HG03039 (cell line): ENCODE measurements at regions not wholly inside any gene's neighbourhood (a gene's known extent, or its start where the extent isn't known, plus 50 kb on each side); places are given as distances from the start of the nearest gene placed in this dataset.

Experiments used
- ATAC-seq: cut with Tn5 transposase; IDR thresholded peaks from one replicate; pipeline ENCODE4 v1.9.1; 2021; ENCODE audit warnings: mild to moderate bottlenecking, moderate library complexity; ENCODE audit not compliant: unreplicated experiment

GRCh38 chr2:144086965-144087364 lies 433.0 kb downstream of the ZEB2 start:
- ATAC-seq, result no peak

DNA sequence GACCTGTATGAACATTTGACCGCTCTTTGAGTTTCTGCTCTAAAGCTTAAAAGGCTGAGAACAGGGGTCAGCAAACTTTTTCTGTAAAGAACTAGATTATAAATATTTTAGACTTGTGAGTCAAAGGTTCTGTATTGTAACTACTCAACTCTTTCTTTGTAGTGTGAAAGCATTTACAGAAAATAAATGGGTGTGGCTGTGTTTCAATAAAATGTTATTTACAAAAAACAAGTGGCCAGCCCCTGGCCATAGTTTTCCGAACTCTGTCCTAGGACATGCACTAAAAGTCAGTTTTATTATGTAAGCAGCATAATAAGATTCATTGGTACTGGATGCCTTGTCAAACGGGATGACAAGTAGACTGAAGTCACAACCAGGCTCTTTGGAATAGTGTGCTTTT lies 434.9 kb downstream of the ZEB2 start:
- no peak for ATAC-seq

- ATAC-seq, result no peak
Observed at GRCh38 chr2:144084114-144084661, 435.7 kb downstream of the ZEB2 start.

GRCh38 chr2:144083211-144083610 lies 436.7 kb downstream of the ZEB2 start:
- ATAC-seq, result no peak

- no peak for ATAC-seq
Observed at GRCh38 chr2:144082777-144083176, 437.1 kb downstream of the ZEB2 start.

GRCh38 chr2:144082327-144082726 lies 437.6 kb downstream of the ZEB2 start:
- no peak for ATAC-seq

DNA sequence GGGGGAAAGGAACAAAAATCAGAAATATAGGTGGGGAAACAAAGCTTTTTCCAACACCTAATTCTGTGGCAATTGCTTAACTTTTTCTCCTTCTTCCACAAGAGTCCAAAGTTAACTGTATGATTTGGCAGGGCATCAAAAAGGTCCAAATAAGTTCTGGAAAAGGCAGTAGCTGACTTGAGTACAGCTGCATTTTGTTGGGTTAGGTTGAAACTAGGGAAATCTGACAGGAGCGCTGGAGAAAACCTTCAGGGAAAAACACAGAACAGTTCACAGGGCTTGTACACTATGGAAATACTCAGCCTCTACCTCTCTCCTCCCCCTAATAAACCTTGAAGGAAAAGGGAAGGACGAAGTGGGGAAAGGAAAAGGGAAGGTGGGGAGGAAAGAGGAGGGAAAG lies 438.6 kb downstream of the ZEB2 start:
- ATAC-seq, result no peak

GRCh38 chr2:144079803-144080202 lies 440.1 kb downstream of the ZEB2 start:
- no peak for ATAC-seq

DNA sequence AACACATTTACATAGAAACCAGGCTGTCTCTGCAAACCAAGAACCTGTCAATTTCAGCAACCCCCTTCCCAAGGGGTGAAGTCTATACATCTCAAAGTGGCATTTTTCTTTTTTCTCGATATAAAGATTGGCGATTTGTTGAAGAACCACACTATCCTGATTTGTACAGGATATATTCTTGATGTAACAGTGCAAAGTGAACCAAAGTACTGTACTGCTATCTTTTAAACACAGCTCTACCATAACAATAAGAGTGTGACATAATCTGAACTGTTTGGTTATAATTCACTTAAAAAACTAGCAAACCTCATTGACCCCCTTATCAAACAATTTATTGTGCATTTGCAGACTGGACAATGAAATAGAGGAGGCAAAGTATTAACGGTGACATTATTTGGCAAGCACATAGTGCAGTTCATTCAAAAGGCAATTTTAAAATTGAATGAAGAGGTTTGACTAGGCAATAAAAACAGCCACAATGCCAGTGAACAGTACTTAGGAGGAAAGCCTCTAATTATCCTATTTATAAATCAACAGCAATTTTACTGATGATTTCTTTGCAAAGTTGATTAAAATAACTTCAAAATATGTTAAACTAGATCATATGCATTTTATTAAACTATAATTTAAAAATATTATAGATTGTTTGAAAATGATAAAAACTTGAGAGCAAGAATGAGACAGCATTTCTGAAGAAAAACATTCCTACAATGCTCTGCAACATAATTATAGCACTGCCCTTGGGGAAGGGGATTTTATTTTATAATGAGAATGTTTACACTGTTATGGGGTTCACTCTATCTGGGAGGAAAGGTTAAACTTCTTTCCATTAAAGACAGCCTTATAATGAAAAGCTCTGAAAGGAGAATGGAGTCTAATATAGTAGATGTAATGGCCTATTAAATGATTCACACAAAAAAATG lies 440.9 kb downstream of the ZEB2 start:
- ATAC-seq, result no peak

- no peak for ATAC-seq
Observed at GRCh38 chr2:144078106-144078505, 441.8 kb downstream of the ZEB2 start.

DNA sequence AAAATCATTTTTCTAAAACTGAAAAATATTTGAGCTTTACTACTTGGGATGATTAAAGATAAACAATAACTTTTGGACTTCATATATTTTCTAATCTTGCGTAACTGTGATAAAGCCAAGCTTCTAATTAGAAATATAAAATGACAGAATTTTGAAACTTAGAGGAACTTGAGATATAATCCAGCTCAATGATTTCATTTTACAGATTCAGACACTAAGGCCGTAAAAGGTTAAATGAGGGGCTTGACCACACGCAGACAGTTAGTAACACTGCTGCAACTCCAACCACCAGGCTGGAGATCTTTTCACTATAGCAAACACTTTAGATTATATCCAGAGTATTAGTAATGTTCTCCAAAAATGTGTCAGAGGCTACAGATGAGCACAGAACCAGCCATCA lies 445.5 kb downstream of the ZEB2 start:
- ATAC-seq, result no peak

GRCh38 chr2:144071461-144071860 lies 448.5 kb downstream of the ZEB2 start:
- no peak for ATAC-seq

DNA sequence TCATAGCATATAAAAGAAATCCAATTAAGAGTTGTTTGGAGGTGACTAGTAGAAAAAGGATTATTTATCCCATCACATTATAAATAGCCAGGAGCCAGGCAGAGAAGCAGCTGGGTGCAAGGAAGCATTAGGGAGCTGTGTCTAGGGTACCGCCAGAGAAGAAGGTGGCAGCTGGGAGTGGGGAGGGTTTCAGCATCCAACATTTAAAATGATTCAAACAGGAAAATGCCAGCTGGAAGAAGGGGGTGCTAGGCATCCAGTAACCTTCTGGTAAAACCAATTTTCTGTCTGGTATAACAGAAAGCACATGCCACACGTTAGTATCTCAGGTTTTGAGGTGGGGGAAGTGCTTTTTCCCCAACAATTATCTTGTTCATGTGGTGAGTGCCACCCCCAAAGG lies 452.4 kb downstream of the ZEB2 start:
- ATAC-seq, result no peak

GRCh38 chr2:144063602-144064001 lies 456.3 kb downstream of the ZEB2 start:
- no peak for ATAC-seq

DNA sequence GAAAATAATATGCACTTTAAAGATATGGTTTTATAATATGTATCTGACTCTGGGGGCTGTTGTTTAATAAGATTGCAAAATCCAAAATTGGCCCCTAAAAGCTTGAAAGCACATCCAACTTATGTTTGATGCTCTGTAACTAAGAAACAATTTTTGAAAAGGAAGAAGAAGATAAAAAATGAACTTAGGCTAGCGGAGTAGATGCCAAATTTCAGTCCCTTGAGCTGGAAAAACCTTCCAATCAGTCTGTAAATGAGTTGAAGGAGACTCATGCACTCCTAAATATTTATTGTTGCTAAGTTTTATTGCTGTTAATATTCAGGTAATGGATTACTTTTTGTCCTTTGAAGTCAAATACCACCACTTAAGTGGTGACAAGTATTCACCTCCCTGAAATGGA lies 465.0 kb downstream of the ZEB2 start:
- ATAC-seq, result no peak

GRCh38 chr2:144052083-144052482 lies 467.8 kb downstream of the ZEB2 start:
- no peak for ATAC-seq

- no peak for ATAC-seq
Observed at GRCh38 chr2:144049137-144049536, 470.8 kb downstream of the ZEB2 start.

GRCh38 chr2:144048631-144049060 lies 471.3 kb downstream of the ZEB2 start:
- ATAC-seq, result no peak

DNA sequence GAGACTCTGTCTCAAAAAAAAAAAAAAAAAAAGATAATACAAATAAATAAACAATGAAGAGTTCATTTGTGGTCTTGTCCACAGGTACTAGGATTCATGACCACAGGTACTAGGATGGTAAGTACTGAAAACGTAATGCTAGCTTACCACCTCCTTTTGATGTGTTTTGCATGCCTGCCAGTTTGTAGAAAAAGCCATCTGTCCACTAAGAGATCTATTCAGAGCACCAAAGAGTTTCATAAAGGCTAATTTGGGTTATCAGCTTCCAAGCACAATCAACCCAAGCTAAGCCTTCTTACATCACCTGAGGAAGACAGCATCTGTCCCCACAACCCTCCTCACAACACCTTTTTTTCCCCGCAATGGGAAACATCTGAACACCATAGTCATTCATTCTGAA lies 477.2 kb downstream of the ZEB2 start:
- ATAC-seq, result no peak

DNA sequence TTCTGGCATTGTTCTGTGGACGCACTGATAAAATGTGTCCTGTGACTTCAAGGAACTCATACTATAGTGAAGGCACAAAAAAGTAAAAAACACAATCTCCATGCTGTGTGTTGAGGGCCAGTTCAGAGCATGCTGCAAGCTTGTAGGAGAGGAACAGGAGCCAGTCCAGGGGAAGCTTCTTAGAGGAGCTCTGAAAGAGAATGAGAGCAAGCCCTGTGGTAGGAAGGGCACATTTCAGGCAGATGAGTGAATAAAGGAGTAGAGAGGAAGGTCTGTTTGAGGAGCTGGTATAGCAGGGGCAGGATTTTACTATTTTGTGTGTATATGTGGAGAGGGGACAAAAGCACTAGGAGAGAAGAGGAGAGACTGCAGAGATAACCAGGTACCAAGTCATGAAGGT lies 478.3 kb downstream of the ZEB2 start:
- ATAC-seq, result no peak

- ATAC-seq, result no peak
Observed at GRCh38 chr2:144040834-144041233, 479.1 kb downstream of the ZEB2 start.

- no peak for ATAC-seq
Observed at GRCh38 chr2:144032566-144032965, 487.4 kb downstream of the ZEB2 start.

DNA sequence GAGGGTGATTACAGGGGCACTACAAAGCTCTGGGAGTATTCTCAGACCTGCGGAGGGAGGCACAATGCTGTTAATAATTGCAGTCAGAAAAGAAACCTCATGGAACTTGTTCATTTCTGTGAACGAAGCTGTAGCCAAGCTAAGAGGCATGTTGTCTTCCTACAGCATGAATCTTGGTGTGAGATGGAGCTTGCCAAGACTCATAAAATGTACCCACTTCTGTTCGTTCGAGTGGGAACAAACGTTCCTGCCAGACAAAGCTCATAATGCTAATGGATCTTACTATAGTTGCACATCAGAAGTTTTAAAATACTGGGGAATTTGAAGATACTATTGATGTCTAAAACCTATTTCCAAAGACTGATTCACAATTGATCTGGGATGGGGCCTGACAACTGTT lies 489.1 kb downstream of the ZEB2 start:
- ATAC-seq, result no peak
